SJSA1 (cell line): ENCODE measurements at regions not wholly inside any gene's neighbourhood (a gene's known extent, or its start where the extent isn't known, plus 50 kb on each side); places are given as distances from the start of the nearest gene placed in this dataset.

ENCODE experiments used
- DNase-seq, 2 experiments: peaks; one replicate each; pipeline ENCODE4 v3.0.0-alpha.2; 2015 to 2020; ENCODE audit warnings: low spot score in 2 of 2, low read depth in 1 of 2
- H3K27ac ChIP-seq: fragments of 250-450 bp; sonication (Bioruptor Pico); 2 replicates; pipeline ENCODE4 v1.5.1; 2020; ENCODE audit warnings: mild to moderate bottlenecking, moderate library complexity
- H3K27me3 ChIP-seq: fragments of 250-450 bp; sonication (Bioruptor Pico); replicated peaks from 2 replicates; pipeline ENCODE4 v1.5.1; 2020; ENCODE audit warnings: mild to moderate bottlenecking, moderate library complexity
- H3K36me3 ChIP-seq: fragments of 250-450 bp; sonication (Bioruptor Pico); 2 replicates; pipeline ENCODE4 v1.5.1; 2020; ENCODE audit warnings: mild to moderate bottlenecking
- H3K4me1 ChIP-seq: fragments of 250-450 bp; sonication (Bioruptor Pico); replicated peaks from 2 replicates; pipeline ENCODE4 v1.6.1; 2021; ENCODE audit warnings: mild to moderate bottlenecking
- H3K4me3 ChIP-seq: fragments of 250-450 bp; sonication (Bioruptor Pico); 2 replicates; pipeline ENCODE4 v1.5.1; 2020; ENCODE audit warnings: mild to moderate bottlenecking
- H3K9me3 ChIP-seq: fragments of 250-450 bp; sonication (Bioruptor Pico); replicated peaks from 2 replicates; pipeline ENCODE4 v1.5.1; 2020; ENCODE audit warnings: mild to moderate bottlenecking

DNA sequence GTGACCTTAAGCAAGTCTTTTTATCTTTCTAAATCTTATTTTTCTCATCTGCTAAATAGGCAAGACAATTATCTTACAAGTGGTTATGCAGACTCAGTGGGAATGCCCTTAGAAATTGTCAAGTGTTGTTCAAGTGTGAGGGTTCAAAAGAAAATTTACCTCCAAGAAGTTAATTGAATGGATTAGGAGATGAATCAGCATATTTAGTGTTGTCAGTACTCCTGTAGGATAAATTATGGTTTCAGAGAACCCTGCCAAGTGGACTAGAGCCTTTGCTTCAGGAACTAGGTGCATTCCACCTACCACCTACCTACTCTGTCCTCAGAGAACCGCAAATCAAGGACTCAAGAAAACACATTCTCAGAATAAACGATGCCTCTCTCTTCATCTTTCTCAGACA lies 69.8 kb upstream of the KCTD1 start:
- Histone ChIP-seq H3K4me1 (peaks cover 10% of the 10 kb centered on the region), H3K27me3 (no peaks in the 10 kb centered on the region), H3K36me3 (no peaks in the 10 kb centered on the region), H3K9me3 (no peaks in the 10 kb centered on the region), H3K27ac (no peak overlapping the region), H3K4me3 (no peak overlapping the region)
- DNase-seq = no peak

DNA sequence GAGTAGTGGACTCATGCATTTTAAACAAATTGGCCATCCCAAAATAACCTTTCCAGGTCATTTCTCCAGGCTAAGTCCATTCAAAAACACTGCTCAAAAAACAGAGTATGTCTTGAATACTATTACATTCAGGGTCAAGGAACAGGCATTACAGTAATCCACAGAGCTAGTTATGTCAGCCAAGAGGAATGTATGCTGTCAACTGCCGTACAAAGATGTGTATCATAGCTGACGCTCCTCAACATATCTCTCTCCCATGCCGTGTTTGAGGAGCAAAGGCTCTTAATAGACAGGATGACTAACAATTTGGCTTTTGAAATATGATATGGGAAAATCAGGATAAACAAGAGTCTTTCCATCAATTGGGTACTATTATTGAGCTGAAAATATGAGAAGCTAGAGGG lies 68.8 kb upstream of the KCTD1 start:
- H3K36me3 ChIP-seq = no peaks in the 10 kb centered on the region
- peak overlapping the region; percentile 33; the same call in 1 of the 2 replicates for H3K27ac ChIP-seq
- DNase-seq = peak in 1 of 2 experiments; percentile 55
- no peaks in the 10 kb centered on the region for H3K9me3 ChIP-seq
- H3K4me3 ChIP-seq = no peak overlapping the region
- H3K27me3 ChIP-seq = no peaks in the 10 kb centered on the region
- H3K4me1 ChIP-seq = peaks cover 10% of the 10 kb centered on the region

- no peaks in the 10 kb centered on the region for H3K9me3 ChIP-seq
- H3K27ac ChIP-seq = no peak overlapping the region
- no peaks in the 10 kb centered on the region for H3K36me3 ChIP-seq
- H3K4me3 ChIP-seq = no peak overlapping the region
- H3K27me3 ChIP-seq = no peaks in the 10 kb centered on the region
- peaks cover 10% of the 10 kb centered on the region for H3K4me1 ChIP-seq
- DNase-seq = no peak
Measured at GRCh38 chr18:26614374-26614773, 66.0 kb upstream of the KCTD1 start.
